ENCODE measurements at regions not wholly inside any gene's neighbourhood (a gene's known extent, or its start where the extent isn't known, plus 50 kb on each side); places are given as distances from the start of the nearest gene placed in this dataset.

- Mint-ChIP-seq H3K27ac (ENCODE audit: unreplicated experiment) (no peak overlapping the region), H3K4me1 (ENCODE audit: low read depth, unreplicated experiment) (no peaks in the 10 kb centered on the region), H3K27me3 (ENCODE audit: unreplicated experiment) (no peaks in the 10 kb centered on the region), H3K4me3 (ENCODE audit: unreplicated experiment) (no peak overlapping the region), H3K36me3 (ENCODE audit: unreplicated experiment) (no peaks in the 10 kb centered on the region), H3K9me3 (ENCODE audit: unreplicated experiment) (no peaks in the 10 kb centered on the region)
- TF ChIP-seq, protein P1, sequence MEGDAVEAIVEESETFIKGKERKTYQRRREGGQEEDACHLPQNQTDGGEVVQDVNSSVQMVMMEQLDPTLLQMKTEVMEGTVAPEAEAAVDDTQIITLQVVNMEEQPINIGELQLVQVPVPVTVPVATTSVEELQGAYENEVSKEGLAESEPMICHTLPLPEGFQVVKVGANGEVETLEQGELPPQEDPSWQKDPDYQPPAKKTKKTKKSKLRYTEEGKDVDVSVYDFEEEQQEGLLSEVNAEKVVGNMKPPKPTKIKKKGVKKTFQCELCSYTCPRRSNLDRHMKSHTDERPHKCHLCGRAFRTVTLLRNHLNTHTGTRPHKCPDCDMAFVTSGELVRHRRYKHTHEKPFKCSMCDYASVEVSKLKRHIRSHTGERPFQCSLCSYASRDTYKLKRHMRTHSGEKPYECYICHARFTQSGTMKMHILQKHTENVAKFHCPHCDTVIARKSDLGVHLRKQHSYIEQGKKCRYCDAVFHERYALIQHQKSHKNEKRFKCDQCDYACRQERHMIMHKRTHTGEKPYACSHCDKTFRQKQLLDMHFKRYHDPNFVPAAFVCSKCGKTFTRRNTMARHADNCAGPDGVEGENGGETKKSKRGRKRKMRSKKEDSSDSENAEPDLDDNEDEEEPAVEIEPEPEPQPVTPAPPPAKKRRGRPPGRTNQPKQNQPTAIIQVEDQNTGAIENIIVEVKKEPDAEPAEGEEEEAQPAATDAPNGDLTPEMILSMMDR (IDR thresholded peaks at IDR 0.05; ENCODE audit: partially characterized antibody, unreplicated experiment), result no peak
- DNase-seq, result no peak
Observed at GRCh38 chr6:144718431-144718830, 433.3 kb downstream of the UTRN start.

DNA sequence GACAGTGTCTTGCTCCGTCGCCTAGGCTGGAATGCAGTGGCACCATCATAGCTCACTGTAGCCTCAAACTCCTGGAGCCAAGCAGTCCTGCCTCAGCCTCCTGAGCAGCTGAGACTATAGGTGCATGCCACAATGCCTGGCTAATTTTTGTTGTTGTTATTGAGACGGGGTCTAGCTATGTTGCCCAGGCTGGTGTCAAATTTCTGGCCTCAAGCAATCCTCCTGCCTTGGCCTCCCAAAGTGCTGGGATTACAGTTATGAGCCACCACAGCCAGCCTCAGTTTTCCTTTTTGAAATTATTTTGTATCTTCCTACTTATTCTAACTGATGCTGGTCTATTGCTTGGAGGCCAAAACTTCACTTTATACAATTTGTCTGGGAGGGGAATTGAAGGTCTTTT lies 436.1 kb downstream of the UTRN start:
- H3K27me3 Mint-ChIP-seq (ENCODE audit: unreplicated experiment), result no peaks in the 10 kb centered on the region
- H3K9me3 Mint-ChIP-seq (ENCODE audit: unreplicated experiment), result no peaks in the 10 kb centered on the region
- TF ChIP-seq, protein P1 (IDR thresholded peaks at IDR 0.05; ENCODE audit: partially characterized antibody, unreplicated experiment), result no peak
- no peaks in the 10 kb centered on the region for H3K36me3 Mint-ChIP-seq (ENCODE audit: unreplicated experiment)
- no peak overlapping the region for H3K4me3 Mint-ChIP-seq (ENCODE audit: unreplicated experiment)
- DNase-seq, result no peak
- H3K27ac Mint-ChIP-seq (ENCODE audit: unreplicated experiment), result no peak overlapping the region
- no peaks in the 10 kb centered on the region for H3K4me1 Mint-ChIP-seq (ENCODE audit: low read depth, unreplicated experiment)

- Mint-ChIP-seq H3K4me1 (ENCODE audit: low read depth, unreplicated experiment) (no peaks in the 10 kb centered on the region), H3K4me3 (ENCODE audit: unreplicated experiment) (no peak overlapping the region), H3K27me3 (ENCODE audit: unreplicated experiment) (no peaks in the 10 kb centered on the region), H3K27ac (ENCODE audit: unreplicated experiment) (no peak overlapping the region), H3K9me3 (ENCODE audit: unreplicated experiment) (no peaks in the 10 kb centered on the region), H3K36me3 (ENCODE audit: unreplicated experiment) (no peaks in the 10 kb centered on the region)
- TF ChIP-seq, protein P1 (IDR thresholded peaks at IDR 0.05; ENCODE audit: partially characterized antibody, unreplicated experiment), result no peak
- no peak for DNase-seq
Observed at GRCh38 chr6:144722154-144722737, 437.1 kb downstream of the UTRN start.

- no peaks in the 10 kb centered on the region for H3K4me1 Mint-ChIP-seq (ENCODE audit: low read depth, unreplicated experiment)
- H3K4me3 Mint-ChIP-seq (ENCODE audit: unreplicated experiment), result no peak overlapping the region
- TF ChIP-seq, protein P1 (IDR thresholded peaks at IDR 0.05; ENCODE audit: partially characterized antibody, unreplicated experiment), result no peak
- DNase-seq, result no peak
- H3K36me3 Mint-ChIP-seq (ENCODE audit: unreplicated experiment), result no peaks in the 10 kb centered on the region
- no peaks in the 10 kb centered on the region for H3K9me3 Mint-ChIP-seq (ENCODE audit: unreplicated experiment)
- H3K27me3 Mint-ChIP-seq (ENCODE audit: unreplicated experiment), result no peaks in the 10 kb centered on the region
- no peak overlapping the region for H3K27ac Mint-ChIP-seq (ENCODE audit: unreplicated experiment)
Observed at GRCh38 chr6:144722925-144723324, 437.8 kb downstream of the UTRN start.

GRCh38 chr6:144723431-144723830 lies 438.3 kb downstream of the UTRN start:
- TF ChIP-seq, protein P1 (IDR thresholded peaks at IDR 0.05; ENCODE audit: partially characterized antibody, unreplicated experiment), result no peak
- H3K27ac Mint-ChIP-seq (ENCODE audit: unreplicated experiment), result no peak overlapping the region
- H3K36me3 Mint-ChIP-seq (ENCODE audit: unreplicated experiment), result no peaks in the 10 kb centered on the region
- no peak overlapping the region for H3K4me3 Mint-ChIP-seq (ENCODE audit: unreplicated experiment)
- no peaks in the 10 kb centered on the region for H3K27me3 Mint-ChIP-seq (ENCODE audit: unreplicated experiment)
- DNase-seq, result no peak
- no peaks in the 10 kb centered on the region for H3K9me3 Mint-ChIP-seq (ENCODE audit: unreplicated experiment)
- H3K4me1 Mint-ChIP-seq (ENCODE audit: low read depth, unreplicated experiment), result no peaks in the 10 kb centered on the region
